ENCODE measurements at regions not wholly inside any gene's neighbourhood (a gene's known extent, or its start where the extent isn't known, plus 50 kb on each side); places are given as distances from the start of the nearest gene placed in this dataset.

GRCh38 chr9:118711843-118712242, 657.4 kb downstream of the BRINP1 start:
- no peak overlapping the region for H3K4me3 ChIP-seq
- H3K27me3 ChIP-seq: no peaks in the 10 kb centered on the region
- H3K4me1 ChIP-seq: no peaks in the 10 kb centered on the region
- no peaks in the 10 kb centered on the region for H3K36me3 ChIP-seq
- TF ChIP-seq EP300 (IDR thresholded peaks at IDR 0.05) (no peak), POLR2AphosphoS5 (IDR thresholded peaks at IDR 0.05) (no peak), CTCF (IDR thresholded peaks at IDR 0.05) (no peak), POLR2A (IDR thresholded peaks at IDR 0.05) (no peak)
- WGBS, 2 donors (ENCODE audit: low coverage in 1 of 2): 89% methylated on average over 1 of the region's 1 CpG; no CpG with 5 or more reads in 1 of the 2 donors
- no peaks in the 10 kb centered on the region for H3K9me3 ChIP-seq
- no peak overlapping the region for H3K27ac ChIP-seq
- no peak for ATAC-seq

DNA sequence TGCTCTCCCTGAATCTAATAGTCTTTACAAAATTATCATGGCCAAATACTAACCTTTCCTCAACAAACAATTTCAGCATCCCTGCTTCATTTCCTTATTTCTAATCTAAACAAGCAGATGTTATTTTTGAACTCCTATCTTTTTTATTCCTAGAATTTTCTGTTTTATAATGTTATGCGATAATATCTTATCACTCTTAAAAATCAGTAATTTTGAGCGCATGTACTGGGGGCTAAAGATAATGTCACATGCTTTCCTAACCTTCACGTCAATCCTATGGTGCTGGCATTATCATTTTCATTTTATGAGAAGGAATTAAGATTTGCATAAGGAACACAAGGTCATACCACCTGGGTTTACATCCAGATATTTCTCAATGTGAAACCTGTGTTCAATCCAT, 648.0 kb downstream of the BRINP1 start:
- no peaks in the 10 kb centered on the region for H3K4me1 ChIP-seq
- WGBS, 2 donors (ENCODE audit: low coverage in 1 of 2): 82 to 87% methylated on average over 2 to 3 of the region's 3 CpGs
- peaks cover 0 to 7% (median 0%) of the 10 kb centered on the region in 3 donors for H3K9me3 ChIP-seq
- no peaks in the 10 kb centered on the region for H3K27me3 ChIP-seq
- H3K4me3 ChIP-seq: no peak overlapping the region
- TF ChIP-seq POLR2AphosphoS5 (IDR thresholded peaks at IDR 0.05) (no peak), EP300 (IDR thresholded peaks at IDR 0.05) (no peak), POLR2A (IDR thresholded peaks at IDR 0.05) (no peak), CTCF (IDR thresholded peaks at IDR 0.05) (no peak)
- no peak overlapping the region for H3K27ac ChIP-seq
- no peak for ATAC-seq
- H3K36me3 ChIP-seq: no peaks in the 10 kb centered on the region

GRCh38 chr9:118721923-118722322, 647.3 kb downstream of the BRINP1 start:
- peaks cover 0 to 7% (median 0%) of the 10 kb centered on the region in 3 donors for H3K9me3 ChIP-seq
- no peak overlapping the region for H3K4me3 ChIP-seq
- no peak overlapping the region for H3K27ac ChIP-seq
- TF ChIP-seq CTCF (IDR thresholded peaks at IDR 0.05): no peak
- no peak for TF ChIP-seq POLR2AphosphoS5 (IDR thresholded peaks at IDR 0.05)
- TF ChIP-seq POLR2A (IDR thresholded peaks at IDR 0.05): no peak
- no peak for TF ChIP-seq EP300 (IDR thresholded peaks at IDR 0.05)
- ATAC-seq: no peak
- H3K27me3 ChIP-seq: no peaks in the 10 kb centered on the region
- H3K4me1 ChIP-seq: no peaks in the 10 kb centered on the region
- no peaks in the 10 kb centered on the region for H3K36me3 ChIP-seq
- 26 to 38% methylated on average over 2 of the region's 2 CpGs for WGBS, 2 donors (ENCODE audit: low coverage in 1 of 2)

DNA sequence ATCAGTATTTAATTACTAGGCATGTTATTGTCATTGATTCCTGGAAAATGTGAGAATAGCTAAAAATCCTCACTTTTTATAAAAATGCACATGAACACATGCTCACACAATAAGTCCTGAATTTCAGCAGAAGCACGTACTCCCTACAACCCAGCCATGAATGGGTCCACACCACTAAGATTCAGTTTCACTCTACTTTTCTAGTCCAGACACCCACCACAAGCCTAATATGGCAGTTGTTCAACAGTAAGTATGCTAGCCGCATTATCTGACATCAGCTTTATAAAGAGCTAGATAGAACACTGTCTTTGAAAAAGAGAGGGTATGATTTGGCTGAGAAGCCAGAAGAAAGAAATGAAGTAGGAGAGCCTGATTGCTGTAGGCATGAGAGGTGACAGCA, 639.3 kb downstream of the BRINP1 start:
- H3K9me3 ChIP-seq: no peaks in the 10 kb centered on the region
- no peak overlapping the region for H3K27ac ChIP-seq
- TF ChIP-seq CTCF (IDR thresholded peaks at IDR 0.05) (no peak), EP300 (IDR thresholded peaks at IDR 0.05) (no peak), POLR2AphosphoS5 (IDR thresholded peaks at IDR 0.05) (no peak)
- H3K27me3 ChIP-seq: no peaks in the 10 kb centered on the region
- no peak for ATAC-seq
- H3K4me3 ChIP-seq: no peak overlapping the region
- no peaks in the 10 kb centered on the region for H3K4me1 ChIP-seq
- 84 to 89% methylated on average over 1 to 2 of the region's 2 CpGs for WGBS, 2 donors (ENCODE audit: low coverage in 1 of 2)
- no peaks in the 10 kb centered on the region for H3K36me3 ChIP-seq

DNA sequence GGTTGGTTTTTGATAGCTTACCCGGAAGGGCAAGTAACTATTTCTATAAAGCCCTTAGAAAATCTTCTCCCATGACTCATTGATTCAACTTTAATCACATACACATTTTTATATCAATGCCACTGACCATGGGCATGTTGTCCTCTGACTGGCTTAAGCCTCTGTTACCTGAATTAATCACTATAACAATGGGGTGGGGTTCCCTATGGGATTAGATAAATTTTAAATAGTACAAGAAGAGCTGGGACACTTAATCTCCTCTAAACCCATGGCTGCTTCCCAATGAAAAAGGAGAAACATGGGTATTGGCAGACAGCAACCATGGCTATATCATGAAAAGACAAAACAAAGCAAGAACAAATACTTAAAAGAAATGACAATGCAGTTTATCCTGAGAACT, 636.2 kb downstream of the BRINP1 start:
- H3K4me1 ChIP-seq: no peaks in the 10 kb centered on the region
- H3K36me3 ChIP-seq: no peaks in the 10 kb centered on the region
- H3K27ac ChIP-seq: no peak overlapping the region
- no peak for TF ChIP-seq CTCF (IDR thresholded peaks at IDR 0.05)
- TF ChIP-seq POLR2A (IDR thresholded peaks at IDR 0.05): no peak
- TF ChIP-seq EP300 (IDR thresholded peaks at IDR 0.05): no peak
- TF ChIP-seq POLR2AphosphoS5 (IDR thresholded peaks at IDR 0.05): no peak
- H3K9me3 ChIP-seq: peaks cover 0 to 16% (median 0%) of the 10 kb centered on the region in 3 donors
- no peaks in the 10 kb centered on the region for H3K27me3 ChIP-seq
- ATAC-seq: no peak
- WGBS, 2 donors (ENCODE audit: low coverage in 1 of 2): 64 to 79% methylated on average over 1 of the region's 1 CpG
- no peak overlapping the region for H3K4me3 ChIP-seq
